ENCODE measurements at regions not wholly inside any gene's neighbourhood (a gene's known extent, or its start where the extent isn't known, plus 50 kb on each side); places are given as distances from the start of the nearest gene placed in this dataset.

- CTCF ChIA-PET, result no interaction called here
- H3K4me1 Mint-ChIP-seq, result peaks cover 5% of the 10 kb centered on the region
- H3K27ac Mint-ChIP-seq, result no peak overlapping the region
- POLR2A ChIA-PET, result no interaction called here
- no peak for TF ChIP-seq CTCF (IDR thresholded peaks at IDR 0.05)
- intact Hi-C loops (cut with micrococcal nuclease), result no loop called here
- no peaks in the 10 kb centered on the region for H3K9me3 Mint-ChIP-seq
- H3K4me3 Mint-ChIP-seq, result no peak overlapping the region
- H3K27me3 Mint-ChIP-seq, result peaks cover 3% of the 10 kb centered on the region
- no peak for ATAC-seq (ENCODE audit: low read depth)
- no peaks in the 10 kb centered on the region for H3K36me3 Mint-ChIP-seq (ENCODE audit: low read depth)
- DNase-seq, result no peak
Observed at GRCh38 chr2:850429-850828, 100.2 kb upstream of the SNTG2 start.

GRCh38 chr2:848099-848498 lies 102.5 kb upstream of the SNTG2 start:
- DNase-seq (no peak), ATAC-seq (ENCODE audit: low read depth) (no peak)
- no peaks in the 10 kb centered on the region for H3K9me3 Mint-ChIP-seq
- H3K27ac Mint-ChIP-seq, result no peak overlapping the region
- H3K27me3 Mint-ChIP-seq, result peaks cover 2% of the 10 kb centered on the region
- ChIA-PET CTCF (no interaction called here), POLR2A (no interaction called here)
- no peak for TF ChIP-seq CTCF (IDR thresholded peaks at IDR 0.05)
- intact Hi-C loops (cut with micrococcal nuclease), result no loop called here
- no peak overlapping the region for H3K4me3 Mint-ChIP-seq
- no peaks in the 10 kb centered on the region for H3K36me3 Mint-ChIP-seq (ENCODE audit: low read depth)
- H3K4me1 Mint-ChIP-seq, result no peaks in the 10 kb centered on the region

- ATAC-seq (ENCODE audit: low read depth), result no peak
- H3K36me3 Mint-ChIP-seq (ENCODE audit: low read depth), result no peaks in the 10 kb centered on the region
- no peak for TF ChIP-seq CTCF (IDR thresholded peaks at IDR 0.05)
- no peaks in the 10 kb centered on the region for H3K4me1 Mint-ChIP-seq
- ChIA-PET CTCF (no interaction called here), POLR2A (no interaction called here)
- intact Hi-C loops (cut with micrococcal nuclease), result no loop called here
- no peaks in the 10 kb centered on the region for H3K9me3 Mint-ChIP-seq
- H3K27me3 Mint-ChIP-seq, result peaks cover 2% of the 10 kb centered on the region
- H3K4me3 Mint-ChIP-seq, result no peak overlapping the region
- DNase-seq, result no peak
- H3K27ac Mint-ChIP-seq, result no peak overlapping the region
Observed at GRCh38 chr2:847669-848068, 103.0 kb upstream of the SNTG2 start.

- H3K4me1 Mint-ChIP-seq, result no peaks in the 10 kb centered on the region
- H3K27ac Mint-ChIP-seq, result no peak overlapping the region
- no peaks in the 10 kb centered on the region for H3K36me3 Mint-ChIP-seq (ENCODE audit: low read depth)
- DNase-seq, result no peak
- POLR2A ChIA-PET, result no interaction called here
- H3K4me3 Mint-ChIP-seq, result no peak overlapping the region
- no peak for ATAC-seq (ENCODE audit: low read depth)
- TF ChIP-seq CTCF (IDR thresholded peaks at IDR 0.05), result no peak
- intact Hi-C loops (cut with micrococcal nuclease), result no loop called here
- peaks cover 2% of the 10 kb centered on the region for H3K27me3 Mint-ChIP-seq
- CTCF ChIA-PET, result no interaction called here
- peaks cover 2% of the 10 kb centered on the region for H3K9me3 Mint-ChIP-seq
Observed at GRCh38 chr2:844715-845114, 105.9 kb upstream of the SNTG2 start.

GRCh38 chr2:842151-842803 lies 108.4 kb upstream of the SNTG2 start:
- peaks cover 3% of the 10 kb centered on the region for H3K9me3 Mint-ChIP-seq

More at GRCh38 chr2:842151-842803, 108.4 kb upstream of the SNTG2 start:
- Mint-ChIP-seq H3K4me3 (no peak overlapping the region), H3K4me1 (no peaks in the 10 kb centered on the region), H3K27me3 (peaks cover 10% of the 10 kb centered on the region), H3K27ac (no peak overlapping the region), H3K36me3 (ENCODE audit: low read depth) (no peaks in the 10 kb centered on the region)
- no peak for TF ChIP-seq CTCF (IDR thresholded peaks at IDR 0.05)
- CTCF ChIA-PET, result no interaction called here
- intact Hi-C loops (cut with micrococcal nuclease), result no loop called here
- ATAC-seq (ENCODE audit: low read depth) (no peak), DNase-seq (no peak)
- POLR2A ChIA-PET, result no interaction called here

Data from activated B cell treated with CpG ODN at 0.5 μM for 24 hours (primary cell).